Ureter (tissue), 1 donor: ENCODE measurements at regions not wholly inside any gene's neighbourhood (a gene's known extent, or its start where the extent isn't known, plus 50 kb on each side); places are given as distances from the start of the nearest gene placed in this dataset.

Experiments
- DNase-seq: peaks from one replicate; pipeline ENCODE4 v3.0.0-alpha.2; 2020; ENCODE audit warnings: low spot score
- donor health status: DM: yes; HTN: yes; CAD: no.

- no peak for DNase-seq
Measured at GRCh38 chr5:36355516-36355915, 53.8 kb upstream of the RANBP3L start.

- DNase-seq: no peak
Measured at GRCh38 chr5:36356915-36357314, 55.2 kb upstream of the RANBP3L start.

GRCh38 chr5:36357391-36357975 is 55.8 kb upstream of the RANBP3L start:
- DNase-seq: no peak

- no peak for DNase-seq
Measured at GRCh38 chr5:36359267-36359666, 57.6 kb upstream of the RANBP3L start.

GRCh38 chr5:36360307-36360706 is 58.6 kb upstream of the RANBP3L start:
- DNase-seq: no peak

- no peak for DNase-seq
Measured at GRCh38 chr5:36363101-36363500, 61.4 kb upstream of the RANBP3L start.

- DNase-seq: no peak
Measured at GRCh38 chr5:36363744-36364143, 62.0 kb upstream of the RANBP3L start.

- DNase-seq: no peak
Measured at GRCh38 chr5:36364473-36364872, 62.8 kb upstream of the RANBP3L start.

GRCh38 chr5:36365896-36366295 is 64.2 kb upstream of the RANBP3L start:
- no peak for DNase-seq

GRCh38 chr5:36366883-36367282 is 65.2 kb upstream of the RANBP3L start:
- DNase-seq: no peak

GRCh38 chr5:36367524-36367923 is 65.8 kb upstream of the RANBP3L start:
- peak; percentile 60 for DNase-seq

- DNase-seq: no peak
Measured at GRCh38 chr5:36369219-36369690, 67.6 kb upstream of the RANBP3L start.

- no peak for DNase-seq
Measured at GRCh38 chr5:36370073-36370472, 68.4 kb upstream of the RANBP3L start.

GRCh38 chr5:36371366-36371765 is 69.7 kb upstream of the RANBP3L start:
- DNase-seq: no peak

- peak; percentile 84 for DNase-seq
Measured at GRCh38 chr5:36373527-36374086, 71.9 kb upstream of the RANBP3L start.

GRCh38 chr5:36374266-36374862 is 72.7 kb upstream of the RANBP3L start:
- DNase-seq: peak; percentile 55

GRCh38 chr5:36377192-36377591 is 75.5 kb upstream of the RANBP3L start:
- DNase-seq: no peak

GRCh38 chr5:36378551-36378950 is 76.8 kb upstream of the RANBP3L start:
- no peak for DNase-seq

GRCh38 chr5:36382890-36383289 is 81.2 kb upstream of the RANBP3L start:
- DNase-seq: no peak

- DNase-seq: no peak
Measured at GRCh38 chr5:36383942-36384341, 82.2 kb upstream of the RANBP3L start.

GRCh38 chr5:36384845-36385244 is 83.1 kb upstream of the RANBP3L start:
- no peak for DNase-seq

- no peak for DNase-seq
Measured at GRCh38 chr5:36385495-36385894, 83.8 kb upstream of the RANBP3L start.

GRCh38 chr5:36388288-36388687 is 86.6 kb upstream of the RANBP3L start:
- no peak for DNase-seq

- no peak for DNase-seq
Measured at GRCh38 chr5:36389245-36389644, 87.5 kb upstream of the RANBP3L start.
